HUDEP-2 (cell line): ENCODE measurements at regions not wholly inside any gene's neighbourhood (a gene's known extent, or its start where the extent isn't known, plus 50 kb on each side); places are given as distances from the start of the nearest gene placed in this dataset.
A peak's percentile ranks its signal among the peaks of the same experiment; 100 is the strongest.

Experiments
- DNase-seq, 76 experiments: peaks; one replicate each; lab custom pipeline; 2025; ENCODE audit not compliant: unreplicated experiment in 76 of 76; lab: John Stamatoyannopoulos, UW

GRCh38 chr18:26705757-26706156, 157.4 kb upstream of the KCTD1 start:
- no peak for DNase-seq

- peak in 3 of 76 experiments; percentile 2 to 10 (median 10) for DNase-seq
Observed at GRCh38 chr18:26703170-26703930, 155.0 kb upstream of the KCTD1 start.

GRCh38 chr18:26702086-26702485, 153.7 kb upstream of the KCTD1 start:
- DNase-seq: no peak

GRCh38 chr18:26700728-26701127, 152.4 kb upstream of the KCTD1 start:
- no peak for DNase-seq

GRCh38 chr18:26700201-26700600, 151.8 kb upstream of the KCTD1 start:
- no peak for DNase-seq

- DNase-seq: no peak
Observed at GRCh38 chr18:26697186-26697884, 149.0 kb upstream of the KCTD1 start.

- no peak for DNase-seq
Observed at GRCh38 chr18:26696786-26697185, 148.4 kb upstream of the KCTD1 start.

- DNase-seq: no peak
Observed at GRCh38 chr18:26696308-26696707, 148.0 kb upstream of the KCTD1 start.

- DNase-seq: no peak
Observed at GRCh38 chr18:26689226-26689879, 141.0 kb upstream of the KCTD1 start.

GRCh38 chr18:26686532-26686931, 138.2 kb upstream of the KCTD1 start:
- no peak for DNase-seq

GRCh38 chr18:26685438-26686157, 137.2 kb upstream of the KCTD1 start:
- no peak for DNase-seq

GRCh38 chr18:26677957-26678356, 129.6 kb upstream of the KCTD1 start:
- no peak for DNase-seq

- DNase-seq: no peak
Observed at GRCh38 chr18:26667046-26667445, 118.7 kb upstream of the KCTD1 start.

- DNase-seq: no peak
Observed at GRCh38 chr18:26662996-26663395, 114.6 kb upstream of the KCTD1 start.

- DNase-seq: no peak
Observed at GRCh38 chr18:26657631-26658581, 109.6 kb upstream of the KCTD1 start.

GRCh38 chr18:26656944-26657536, 108.7 kb upstream of the KCTD1 start:
- peak in 20 of 76 experiments; percentile 1 to 32 (median 9) for DNase-seq

- DNase-seq: no peak
Observed at GRCh38 chr18:26656431-26656943, 108.1 kb upstream of the KCTD1 start.

GRCh38 chr18:26655525-26656430, 107.4 kb upstream of the KCTD1 start:
- DNase-seq: no peak
